GM12892 (cell line): ENCODE measurements at regions not wholly inside any gene's neighbourhood (a gene's known extent, or its start where the extent isn't known, plus 50 kb on each side); places are given as distances from the start of the nearest gene placed in this dataset.

ENCODE experiments used
- POLR2A ChIP-seq: IDR thresholded peaks from 2 replicates; pipeline ENCODE4 v1.6.1; 2011; ENCODE audit warnings: low read depth, low read length, control low read depth
- POLR2AphosphoS5 ChIP-seq: IDR thresholded peaks from 2 replicates; pipeline ENCODE4 v1.6.1; 2011; ENCODE audit warnings: low read depth, low read length, control low read depth
- TAF1 ChIP-seq: IDR thresholded peaks from 2 replicates; pipeline ENCODE4 v1.6.1; 2011; ENCODE audit warnings: low read depth, mild to moderate bottlenecking, control low read depth, low read length, borderline replicate concordance

GRCh38 chr2:240366901-240367300 is 68.6 kb upstream of the GPC1 start:
- TF ChIP-seq POLR2A, result no peak
- TF ChIP-seq POLR2AphosphoS5, result no peak
- no peak for TF ChIP-seq TAF1
